NCI-H69 (cell line): ENCODE measurements at regions not wholly inside any gene's neighbourhood (a gene's known extent, or its start where the extent isn't known, plus 50 kb on each side); places are given as distances from the start of the nearest gene placed in this dataset.

Experiments
- DNase-seq: peaks from one replicate; lab custom pipeline; 2025; lab: John Stamatoyannopoulos, UW

GRCh38 chr14:96638041-96638855, 136.1 kb downstream of the PAPOLA start:
- no peak for DNase-seq

- DNase-seq: no peak
Observed at GRCh38 chr14:96639550-96639949, 137.4 kb downstream of the PAPOLA start.

GRCh38 chr14:96648506-96649326, 146.5 kb downstream of the PAPOLA start:
- DNase-seq: peak; percentile 22

- DNase-seq: no peak
Observed at GRCh38 chr14:96649327-96649601, 147.1 kb downstream of the PAPOLA start.

GRCh38 chr14:96653597-96653996, 143.6 kb upstream of the VRK1 start:
- no peak for DNase-seq

- DNase-seq: no peak
Observed at GRCh38 chr14:96658611-96659010, 138.6 kb upstream of the VRK1 start.

- DNase-seq: no peak
Observed at GRCh38 chr14:96660123-96660522, 137.1 kb upstream of the VRK1 start.

- DNase-seq: peak; percentile 34
Observed at GRCh38 chr14:96660667-96661066, 136.5 kb upstream of the VRK1 start.

- peak; percentile 19 for DNase-seq
Observed at GRCh38 chr14:96661244-96661969, 135.8 kb upstream of the VRK1 start.

- peak; percentile 88 for DNase-seq
Observed at GRCh38 chr14:96662116-96662970, 134.8 kb upstream of the VRK1 start.

- no peak for DNase-seq
Observed at GRCh38 chr14:96663076-96663475, 134.1 kb upstream of the VRK1 start.

GRCh38 chr14:96663491-96664067, 133.6 kb upstream of the VRK1 start:
- no peak for DNase-seq

GRCh38 chr14:96666088-96666487, 131.1 kb upstream of the VRK1 start:
- DNase-seq: peak; percentile 24

- DNase-seq: no peak
Observed at GRCh38 chr14:96670391-96670790, 126.8 kb upstream of the VRK1 start.

GRCh38 chr14:96671218-96671617, 126.0 kb upstream of the VRK1 start:
- no peak for DNase-seq

GRCh38 chr14:96673706-96674105, 123.5 kb upstream of the VRK1 start:
- no peak for DNase-seq

- DNase-seq: no peak
Observed at GRCh38 chr14:96674121-96674520, 123.1 kb upstream of the VRK1 start.

GRCh38 chr14:96676166-96676565, 121.0 kb upstream of the VRK1 start:
- no peak for DNase-seq

- DNase-seq: no peak
Observed at GRCh38 chr14:96681829-96682228, 115.4 kb upstream of the VRK1 start.

GRCh38 chr14:96682401-96682800, 114.8 kb upstream of the VRK1 start:
- DNase-seq: no peak

GRCh38 chr14:96683562-96684289, 113.5 kb upstream of the VRK1 start:
- peak; percentile 10 for DNase-seq
